IPS-NIHi11 (cell line): ENCODE measurements at regions not wholly inside any gene's neighbourhood (a gene's known extent, or its start where the extent isn't known, plus 50 kb on each side); places are given as distances from the start of the nearest gene placed in this dataset.

Experiments
- DNase-seq: peaks from one replicate; pipeline ENCODE4 v3.0.0; 2012; ENCODE audit warnings: mixed read lengths, low spot score

DNA sequence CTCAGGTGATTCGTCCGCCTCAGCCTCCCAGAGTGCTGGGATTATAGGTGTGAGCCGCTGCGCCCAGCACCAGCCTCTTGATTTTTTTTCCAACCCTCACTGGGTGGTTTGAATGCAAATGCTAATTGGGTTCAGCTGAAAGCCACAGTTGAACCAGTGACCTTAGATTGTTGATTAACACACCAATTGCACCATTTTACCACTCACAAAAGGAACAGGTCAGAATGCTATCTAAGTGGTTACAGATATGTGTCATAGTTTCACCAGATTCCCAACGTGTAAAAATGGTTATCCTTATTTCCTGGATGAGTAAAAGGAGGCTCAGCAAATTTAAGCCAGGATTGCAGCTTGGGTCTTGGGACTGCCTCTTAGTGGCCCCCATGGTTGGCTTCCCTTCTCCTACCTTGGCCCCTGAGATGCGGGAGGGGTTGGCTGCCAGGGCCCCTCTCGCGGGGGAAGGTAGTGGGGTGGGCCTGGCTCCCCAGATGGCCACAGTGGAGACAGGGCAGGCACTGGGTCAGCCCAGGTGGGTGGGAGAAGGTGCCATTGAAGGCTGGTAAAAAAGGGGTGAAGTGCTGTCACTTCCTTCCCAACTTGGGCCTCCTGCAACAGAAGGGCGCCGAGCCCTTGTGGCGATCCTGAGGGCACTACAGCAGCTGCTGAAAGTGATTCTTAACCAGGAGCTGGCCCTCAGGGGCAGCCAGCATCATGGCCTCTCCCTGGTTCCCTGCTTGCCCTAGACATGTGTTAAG, 164.9 kb upstream of the HAAO start:
- DNase-seq, result no peak

DNA sequence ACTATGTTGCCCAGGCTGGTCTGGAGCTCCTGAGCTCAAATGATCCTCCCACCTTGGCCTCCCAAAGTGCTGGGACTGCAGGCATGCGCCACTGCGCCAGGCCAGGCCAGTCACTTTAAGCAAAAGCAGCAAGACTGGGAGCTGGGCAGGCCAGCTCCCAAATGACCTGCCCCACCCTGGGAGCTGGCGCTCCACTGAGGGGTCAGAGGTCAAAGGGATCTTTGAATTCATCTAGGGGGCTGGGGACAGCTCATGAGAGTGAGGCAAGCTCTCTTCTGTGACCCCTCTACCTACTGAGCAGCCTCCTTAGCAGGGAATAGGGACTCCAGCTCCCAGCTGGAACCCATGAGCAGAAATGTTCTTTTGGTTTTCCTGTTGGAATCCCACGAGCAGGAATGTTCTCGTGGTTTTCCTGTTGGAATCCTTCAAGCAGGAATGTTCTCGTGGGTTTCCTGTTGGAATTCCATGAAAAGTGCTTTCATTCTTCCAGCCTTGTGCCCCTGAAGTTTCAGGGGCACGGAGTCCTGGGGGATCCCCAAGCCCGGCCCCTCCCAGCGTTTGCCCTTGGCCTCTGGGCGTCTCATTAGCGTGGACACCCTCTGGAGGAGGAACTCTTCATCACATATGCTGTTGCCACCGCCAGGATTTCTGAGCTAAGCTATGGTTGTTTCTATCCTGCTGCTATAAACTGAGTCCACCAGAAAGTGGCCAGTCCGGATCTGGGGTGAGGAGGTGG, 162.0 kb upstream of the HAAO start:
- DNase-seq, result no peak

DNA sequence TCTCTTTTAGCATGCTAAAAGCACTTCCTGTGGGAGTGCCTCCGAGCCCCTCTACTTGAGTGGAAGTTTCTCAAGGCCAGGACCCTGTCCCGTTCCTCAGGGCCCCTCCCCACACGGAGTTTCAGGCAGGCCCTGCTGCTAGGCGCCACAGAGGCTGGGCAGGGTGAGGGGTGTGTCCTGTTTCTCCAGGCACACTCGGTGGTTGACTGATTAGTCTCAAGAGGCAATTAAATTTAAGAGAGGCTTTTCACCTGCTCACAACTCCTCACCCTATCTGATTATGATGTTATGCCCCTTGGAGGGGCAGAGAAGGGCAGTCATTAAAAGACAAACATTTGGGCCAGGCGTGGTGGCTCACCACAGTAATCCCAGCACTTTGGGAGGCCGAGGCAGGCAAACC, 160.8 kb upstream of the HAAO start:
- no peak for DNase-seq

DNA sequence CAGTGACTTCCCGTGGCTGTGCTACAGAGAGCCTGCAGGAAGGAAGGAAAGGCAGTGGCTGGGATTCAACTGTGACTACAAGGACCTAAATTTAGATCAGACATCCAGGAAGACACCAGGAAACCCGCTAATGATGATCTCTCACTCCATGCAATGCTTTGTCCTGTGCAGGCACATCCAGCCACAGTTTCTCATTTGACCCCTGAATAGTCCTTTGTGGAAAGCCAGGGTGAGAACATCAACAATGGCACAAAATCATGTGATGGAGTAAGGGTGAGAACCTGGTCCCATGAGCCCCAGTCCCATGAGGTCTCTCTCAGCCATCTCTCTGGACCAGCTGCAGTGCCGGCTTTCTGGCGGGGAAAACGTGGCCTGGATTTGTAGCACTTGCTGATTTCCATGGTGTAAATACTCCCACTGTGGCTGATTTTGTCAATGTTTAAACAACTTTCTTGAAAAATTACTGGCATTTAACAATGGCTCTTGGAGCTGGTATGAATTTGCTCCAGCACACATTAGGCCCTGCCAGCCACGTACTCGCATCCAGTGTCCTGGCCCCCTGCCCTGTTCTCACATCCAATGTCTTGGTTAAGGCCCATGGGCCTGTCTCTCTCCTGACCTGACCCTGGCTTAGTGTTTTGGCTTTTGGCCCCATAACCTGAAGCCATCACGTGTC, 159.0 kb upstream of the HAAO start:
- no peak for DNase-seq

DNA sequence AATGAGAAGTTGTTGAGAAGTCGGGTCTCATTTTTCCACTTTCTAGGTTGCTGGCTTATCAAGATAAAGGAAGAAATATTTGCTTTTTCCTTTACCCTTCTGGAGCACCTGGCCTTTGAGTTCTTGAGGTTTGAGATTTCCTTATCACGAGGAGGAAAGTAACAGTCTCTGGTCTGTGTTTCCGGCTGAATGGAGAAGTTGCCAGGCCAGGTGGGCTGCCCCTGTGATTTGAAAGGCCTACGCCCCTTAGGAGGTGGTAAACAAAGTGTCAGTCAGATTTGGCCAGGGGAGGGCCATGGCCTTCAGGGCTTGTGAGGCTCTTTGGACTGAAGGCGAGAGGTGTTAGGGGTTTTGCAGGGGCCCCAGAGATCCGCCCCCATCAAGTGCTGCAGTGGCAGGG, 156.7 kb upstream of the HAAO start:
- no peak for DNase-seq

DNA sequence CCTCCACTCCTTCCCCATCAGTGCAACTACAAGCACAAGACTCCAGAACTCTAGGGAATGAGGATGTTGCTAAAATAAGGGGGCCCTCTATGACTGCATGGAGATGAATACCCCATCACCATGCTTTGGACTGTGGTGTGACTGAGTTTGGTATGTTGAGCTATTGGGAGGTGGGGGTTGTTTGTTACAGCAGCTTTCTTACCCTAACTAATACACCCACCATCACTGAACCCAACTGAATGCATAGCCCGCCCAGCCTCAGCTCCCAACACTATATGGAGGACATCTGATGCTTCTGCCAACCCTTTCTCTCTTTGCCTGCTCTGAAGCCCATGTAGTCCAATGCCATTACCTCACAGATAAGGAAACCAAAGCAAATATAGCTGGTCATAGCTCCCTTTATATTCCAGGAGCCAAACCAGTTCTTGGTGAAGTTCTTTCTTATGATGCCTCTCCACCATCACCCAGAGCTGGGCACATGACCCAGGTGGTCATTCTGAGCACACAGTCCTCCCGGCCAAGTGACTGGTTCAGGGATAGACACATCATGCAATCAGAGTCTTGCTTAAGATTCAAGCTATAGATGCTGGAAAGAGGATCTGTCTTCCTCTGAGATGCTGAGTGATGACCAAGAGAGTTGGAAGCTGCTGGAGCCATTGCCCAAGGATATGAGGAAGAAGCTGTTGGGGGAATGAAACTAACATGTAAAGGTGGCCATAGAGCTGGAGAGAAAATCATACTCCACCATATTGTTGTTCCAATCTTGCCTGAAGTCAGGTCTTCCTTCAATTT, 155.6 kb upstream of the HAAO start:
- no peak for DNase-seq

DNA sequence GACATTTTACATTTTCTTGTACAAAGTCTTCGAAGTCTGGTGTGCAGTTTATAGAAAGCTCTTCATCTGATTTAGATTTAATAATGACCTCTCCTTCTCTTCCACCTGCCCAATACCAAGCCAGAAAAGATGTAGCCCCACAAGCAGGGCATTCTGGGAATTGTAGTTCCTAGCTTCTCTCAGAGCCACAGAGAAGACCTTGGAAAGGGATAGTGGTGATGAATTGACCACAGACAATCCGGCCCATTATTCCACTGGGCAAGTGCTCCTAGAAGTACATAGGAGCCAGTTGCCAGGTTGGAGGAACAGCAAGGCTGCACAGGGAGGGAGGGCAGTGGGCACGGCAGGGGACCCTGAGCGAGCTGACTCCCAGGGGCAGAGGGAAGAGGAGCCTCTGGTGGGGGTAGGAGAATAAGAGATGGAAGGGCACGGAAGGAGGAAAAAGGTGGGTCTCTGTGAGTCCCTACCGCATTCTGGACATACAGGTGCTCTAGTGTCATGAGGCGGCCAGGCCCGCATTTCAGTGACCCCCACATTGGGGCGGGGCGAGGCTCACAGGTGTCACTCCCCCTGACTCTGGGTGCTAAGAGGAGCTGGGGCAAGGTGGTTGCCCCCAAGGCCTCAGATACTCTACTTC, 152.5 kb upstream of the HAAO start:
- DNase-seq, result no peak

DNA sequence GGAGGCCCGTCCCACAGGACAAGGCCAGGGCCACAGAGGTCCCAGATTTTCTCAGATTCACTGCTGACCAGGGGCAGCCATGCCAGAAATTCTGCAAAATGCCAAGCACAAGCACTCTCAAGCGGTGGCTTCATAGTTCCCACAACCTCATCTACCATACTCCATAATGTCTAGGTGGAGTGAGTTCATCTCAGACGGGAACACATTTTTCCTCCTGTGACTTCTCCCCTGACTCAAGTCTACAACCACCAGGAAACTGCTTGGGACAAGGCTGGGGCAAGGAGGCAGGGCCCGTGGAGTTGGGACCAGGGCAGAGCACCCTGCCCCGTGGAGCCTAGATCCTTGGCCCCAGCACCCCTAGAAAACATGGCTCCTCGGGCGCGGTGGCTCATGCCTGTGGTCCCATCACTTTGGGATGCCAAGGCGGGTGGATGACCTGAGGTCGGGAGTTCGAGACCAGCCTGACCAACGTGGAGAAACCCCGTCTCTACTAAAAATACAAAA, 150.7 kb upstream of the HAAO start:
- no peak for DNase-seq

DNA sequence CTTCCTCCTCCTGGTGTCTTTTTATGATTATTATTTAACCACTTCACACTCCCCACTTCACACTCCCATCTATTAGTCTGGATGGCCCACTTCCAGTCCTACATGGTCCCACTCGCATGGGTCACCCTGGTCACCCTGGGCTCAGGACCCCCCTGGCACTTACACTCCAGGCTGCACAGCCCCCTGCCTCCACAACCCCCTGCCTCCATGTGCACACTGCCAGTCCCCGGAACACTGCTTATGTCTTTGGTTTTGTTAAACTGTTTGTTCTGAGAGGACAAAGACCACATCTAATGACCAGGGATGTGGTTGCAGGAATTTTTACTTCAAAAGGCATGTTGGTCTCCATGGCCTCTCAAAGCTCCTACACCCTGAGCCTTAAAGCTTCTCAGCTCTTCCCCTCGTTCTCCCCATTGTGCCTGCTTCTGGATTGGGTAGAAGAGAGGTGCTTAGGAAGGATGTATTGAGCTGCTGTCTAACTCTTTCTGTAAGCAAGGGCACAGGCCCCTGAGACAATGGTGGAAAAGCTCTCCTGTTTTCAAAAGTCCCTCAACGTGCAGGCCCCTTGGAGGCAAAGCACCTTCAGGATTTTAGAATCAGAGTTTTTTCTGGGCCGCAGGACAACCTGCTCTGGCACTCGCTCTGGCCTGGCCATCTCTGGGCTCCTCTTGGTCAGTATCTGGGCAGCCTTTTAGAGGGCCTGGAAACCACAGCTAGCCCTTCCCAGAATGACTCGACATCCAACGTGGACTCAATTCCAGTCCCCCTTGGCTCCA, 150.0 kb upstream of the HAAO start:
- DNase-seq, result no peak

DNA sequence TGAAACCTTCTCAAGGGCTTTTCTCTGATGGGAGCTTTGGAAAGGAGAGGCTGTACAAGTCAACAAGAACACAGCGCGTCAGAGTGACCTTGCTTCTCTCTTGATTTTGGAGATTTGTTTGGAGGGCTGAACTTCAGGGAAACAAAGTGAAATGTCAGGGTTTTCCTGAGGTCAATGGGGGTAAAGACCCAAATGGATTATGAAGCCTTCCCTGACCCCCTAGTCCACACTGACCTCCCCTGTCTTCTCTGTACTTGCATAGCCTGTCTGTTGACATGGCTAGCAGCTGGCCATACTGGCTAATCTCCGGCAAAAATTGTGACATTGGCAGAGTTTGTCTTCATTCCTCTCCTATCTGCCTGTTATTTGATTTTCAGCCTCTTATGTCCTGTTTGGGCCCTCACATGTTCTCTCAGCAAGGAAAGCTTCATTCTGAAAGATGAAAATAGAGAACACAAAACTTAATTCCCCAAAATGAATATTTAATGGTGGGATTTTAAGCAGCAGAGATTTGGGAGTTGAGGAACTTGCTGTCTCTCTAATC, 149.3 kb upstream of the HAAO start:
- DNase-seq, result no peak

DNA sequence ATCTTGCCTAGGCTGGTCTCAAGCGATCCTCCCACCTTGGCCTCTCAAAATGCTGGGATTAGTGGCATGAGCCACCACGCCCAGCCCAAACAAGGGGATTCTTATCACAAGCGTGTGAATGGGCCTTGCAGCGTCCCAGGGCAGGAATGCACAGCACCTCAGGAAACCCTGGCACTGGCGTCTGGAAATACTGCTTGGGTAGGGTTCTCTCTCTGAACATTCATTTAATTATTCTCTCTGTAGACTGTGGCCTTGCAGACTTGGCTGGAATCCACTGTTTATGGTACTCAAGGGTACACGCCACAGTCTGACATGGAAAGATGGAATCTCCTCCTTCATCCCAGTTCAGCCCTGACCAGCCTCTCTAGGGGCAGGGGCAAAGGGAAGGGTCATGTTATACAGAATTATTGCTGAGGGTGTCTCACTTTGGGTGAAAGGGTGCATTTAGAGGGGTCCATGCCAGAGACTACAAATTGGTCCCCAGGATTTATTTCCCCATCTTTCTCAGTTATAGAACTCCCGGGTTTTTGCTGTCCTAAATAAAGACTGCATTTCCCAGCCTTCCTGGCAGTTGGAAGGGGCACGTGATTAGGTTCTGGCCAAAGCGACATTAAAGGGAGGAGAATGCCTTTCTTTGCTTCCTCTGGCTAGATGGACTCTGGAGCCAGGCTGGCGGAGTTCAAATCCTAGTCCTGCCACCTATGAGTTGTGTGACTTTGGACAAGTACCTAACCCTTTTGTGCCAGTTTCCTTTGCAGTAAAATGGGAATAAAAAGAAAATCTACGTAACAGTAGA, 147.2 kb upstream of the HAAO start:
- DNase-seq, result no peak

DNA sequence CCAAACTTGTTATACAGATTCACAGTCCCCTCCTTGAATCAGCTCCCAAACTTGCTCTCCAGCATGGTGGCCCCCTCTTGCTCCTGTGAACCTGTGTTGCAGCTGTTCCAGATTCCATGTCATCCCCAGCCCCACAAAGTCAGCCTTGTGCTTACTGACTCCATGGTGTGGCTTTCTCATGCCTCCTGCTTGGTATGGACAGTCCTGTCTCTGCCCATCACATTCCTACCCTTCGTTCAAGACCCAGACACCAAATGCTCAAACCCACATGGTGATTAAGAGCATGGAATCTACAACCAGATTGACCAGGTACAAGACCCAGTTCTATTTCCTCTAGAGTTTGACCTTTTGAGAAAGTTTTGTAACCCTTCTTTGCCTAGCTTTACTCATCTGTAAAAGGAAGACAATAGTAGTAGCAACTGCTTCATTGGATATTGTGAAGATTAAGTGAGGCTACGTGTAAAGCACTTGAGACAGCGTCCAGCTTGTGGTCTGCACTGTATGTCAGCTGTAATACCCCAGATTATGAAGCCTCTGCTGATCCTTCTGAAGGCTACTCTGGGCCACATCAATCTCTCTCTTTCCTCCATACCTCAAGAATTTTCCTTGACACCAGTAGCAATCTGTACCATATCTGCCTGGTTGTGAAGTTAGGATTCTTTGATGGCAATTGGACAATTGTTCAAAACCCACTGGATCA, 146.4 kb upstream of the HAAO start:
- no peak for DNase-seq

DNA sequence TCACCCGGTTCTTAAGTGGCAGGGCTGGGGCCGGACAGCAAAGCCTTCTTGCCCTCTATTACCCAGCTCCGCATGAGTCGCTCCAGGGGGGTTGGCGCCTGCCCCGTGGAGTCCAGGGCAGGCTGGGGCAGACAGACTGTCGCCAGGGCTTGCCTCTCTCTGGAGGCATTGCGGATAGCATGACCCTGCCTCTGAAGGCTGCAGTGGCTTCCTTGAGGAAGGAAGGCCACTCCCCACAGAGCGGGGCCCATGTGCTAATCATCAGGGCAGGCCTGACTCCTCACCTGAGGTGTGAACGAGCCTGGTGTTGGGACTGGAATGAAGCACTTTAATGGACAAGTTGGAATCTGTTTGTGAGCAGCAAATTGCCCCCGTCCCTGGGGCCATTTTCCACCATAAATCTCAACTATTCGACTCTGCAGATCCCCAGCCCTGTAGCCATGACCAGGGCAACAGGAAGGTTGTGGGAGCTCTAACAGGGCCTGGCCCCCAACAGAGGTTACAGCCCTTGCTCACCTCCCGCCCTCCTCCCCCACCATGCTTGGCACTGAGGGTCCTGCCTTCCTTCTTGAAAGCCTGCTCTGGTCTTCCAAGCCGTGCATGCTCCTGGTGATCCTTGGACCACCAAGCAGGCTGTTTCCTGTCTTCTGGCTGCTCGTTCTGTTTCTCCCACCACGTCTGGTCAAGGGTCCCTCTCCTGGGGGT, 144.9 kb upstream of the HAAO start:
- DNase-seq, result no peak

DNA sequence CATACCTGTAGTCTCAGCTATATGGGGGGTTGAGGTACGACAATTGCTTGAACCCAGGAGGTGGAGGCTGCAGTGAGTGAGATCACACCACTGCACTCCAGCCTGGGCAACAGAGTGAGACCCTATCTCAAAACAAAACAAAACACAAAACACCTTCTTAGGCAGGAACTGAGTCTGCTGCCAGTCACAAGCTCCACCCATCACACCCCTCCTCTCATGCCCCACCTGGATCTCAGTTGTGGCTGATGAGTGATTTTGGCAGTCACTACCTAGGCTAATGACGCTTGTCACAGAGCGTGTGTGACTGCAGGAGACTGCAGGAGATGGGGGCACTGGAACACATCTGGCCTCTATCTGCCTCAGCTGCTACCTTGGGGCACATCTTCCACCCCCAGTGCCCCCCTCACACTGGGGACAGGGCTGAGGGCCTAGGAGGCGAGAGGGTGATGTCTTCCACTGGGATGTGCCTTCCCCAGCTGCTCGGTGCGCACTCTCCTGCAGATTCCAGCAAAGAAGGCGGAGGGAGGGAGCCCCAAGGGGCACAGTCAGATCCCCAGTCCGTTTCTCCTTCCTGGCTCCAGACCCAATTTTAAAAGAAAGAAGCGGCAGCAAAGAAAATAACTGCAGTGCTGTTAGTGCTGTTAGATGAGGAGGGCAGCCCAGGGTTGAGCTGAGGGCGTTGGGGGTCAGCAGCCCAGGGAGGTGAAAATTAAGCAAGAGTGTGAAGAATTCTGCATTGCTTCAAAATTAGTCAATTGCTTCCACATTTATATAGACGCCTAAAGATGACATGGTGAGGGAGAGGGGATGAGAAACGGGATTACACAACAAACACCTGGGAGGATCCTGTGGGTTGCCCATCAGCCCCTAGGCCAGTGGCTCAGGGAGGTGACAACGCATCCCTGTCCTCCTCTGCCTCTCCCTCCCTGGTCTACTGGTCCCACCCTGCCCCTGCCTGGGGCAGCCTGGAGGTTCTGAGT, 143.6 kb upstream of the HAAO start:
- no peak for DNase-seq

DNA sequence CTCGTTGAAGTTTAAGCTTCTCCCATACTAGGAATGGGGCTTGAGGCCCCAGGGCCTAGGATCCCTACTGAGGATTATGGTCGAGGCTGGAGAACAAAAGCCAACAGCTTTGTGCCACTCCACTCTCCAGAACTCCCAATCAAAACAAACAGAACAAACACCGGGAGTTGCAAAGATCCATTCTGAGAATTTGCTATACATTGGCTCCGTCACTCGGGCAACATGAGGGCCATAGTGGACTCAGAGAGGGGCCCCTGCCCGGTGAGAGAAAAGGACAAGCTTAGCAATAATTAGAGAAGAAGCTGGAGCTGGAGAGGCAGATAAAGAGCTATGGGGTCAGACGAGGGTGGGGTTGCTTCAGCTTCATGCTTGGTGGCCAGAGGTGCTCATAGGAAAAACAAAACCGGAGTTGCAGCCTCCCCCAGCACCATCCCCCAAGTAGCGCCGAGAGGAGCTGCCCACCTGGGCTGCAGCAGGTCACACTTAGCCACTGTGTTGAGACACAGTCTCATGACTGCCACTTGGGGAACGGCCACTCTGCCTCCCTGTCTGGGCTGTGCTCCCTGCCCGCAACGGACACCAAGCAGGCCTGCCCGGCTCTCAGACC, 142.3 kb upstream of the HAAO start:
- no peak for DNase-seq

DNA sequence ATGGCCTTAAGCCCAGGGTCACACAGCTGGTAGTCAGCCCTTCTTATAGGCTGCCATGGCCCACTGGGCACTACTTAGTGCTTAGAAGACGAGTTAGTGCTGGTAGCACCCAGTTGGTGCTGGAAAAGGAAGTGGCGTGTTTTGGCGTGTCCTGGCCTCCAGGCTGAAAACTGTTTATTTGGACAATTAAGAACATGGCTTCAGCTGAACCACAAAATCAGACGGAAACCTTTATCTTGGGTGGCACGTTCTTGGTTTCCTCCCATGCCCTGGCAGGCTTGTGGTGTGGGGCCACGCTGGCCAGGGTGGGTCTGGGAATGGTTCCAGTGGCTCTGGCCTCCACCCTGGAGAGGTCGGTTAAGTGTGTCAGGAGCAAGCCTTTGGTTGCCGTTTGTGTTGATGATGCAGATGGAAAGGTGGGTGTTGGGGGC, 141.5 kb upstream of the HAAO start:
- DNase-seq, result no peak
